ENCODE measurements at regions not wholly inside any gene's neighbourhood (a gene's known extent, or its start where the extent isn't known, plus 50 kb on each side); places are given as distances from the start of the nearest gene placed in this dataset.
A peak's percentile ranks its signal among the peaks of the same experiment; 100 is the strongest.

DNA sequence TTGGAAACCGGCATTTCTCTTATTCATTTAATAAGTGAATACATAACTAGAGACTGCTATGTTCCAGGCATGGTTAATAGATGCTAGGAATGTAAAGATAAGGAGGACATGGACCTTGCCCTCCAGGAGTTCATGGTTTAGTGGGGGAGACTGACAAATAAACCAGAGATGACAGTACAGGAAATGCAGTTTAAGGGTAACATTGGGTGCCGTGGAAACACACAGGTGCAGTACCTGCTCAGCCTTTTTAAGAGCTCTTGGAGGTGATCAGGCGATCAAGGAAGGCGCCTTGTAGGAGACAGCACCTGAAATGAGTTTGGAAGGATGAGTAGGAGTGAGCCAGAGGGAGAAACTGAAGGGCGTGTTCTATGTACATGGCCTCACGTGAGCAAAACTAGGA lies 145.8 kb downstream of the AASDH start:
- no peak for DNase-seq (ENCODE audit: low read depth, low spot score)

DNA sequence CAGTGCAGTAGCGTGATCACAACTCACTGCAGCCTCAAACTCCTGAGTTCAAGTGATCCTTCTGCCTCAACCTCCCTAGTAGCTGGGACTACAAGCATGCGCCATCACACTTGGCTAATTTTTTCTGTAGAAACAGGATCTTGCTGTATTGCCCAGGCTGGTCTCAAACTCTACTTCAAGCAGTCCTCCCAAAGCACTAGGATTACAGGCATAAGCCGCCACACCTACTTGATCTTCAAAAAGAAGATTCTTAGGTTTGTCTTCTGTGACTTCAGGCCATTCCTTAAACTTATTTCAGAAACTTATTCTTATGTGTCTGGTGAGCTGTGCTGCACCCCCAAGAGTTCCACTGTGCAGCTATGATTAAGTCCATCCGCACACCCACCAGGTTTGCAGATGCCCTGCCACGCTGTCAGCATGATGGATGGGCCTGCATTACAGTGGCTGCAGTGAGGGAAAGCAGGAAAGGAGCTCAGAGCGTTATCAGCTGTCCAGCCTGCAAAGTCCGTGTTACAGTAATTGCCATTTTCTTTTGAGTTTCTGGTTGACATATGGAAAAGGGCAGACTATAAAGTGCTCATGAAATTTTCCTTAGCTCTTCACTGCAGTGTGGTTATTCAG lies 146.6 kb downstream of the AASDH start:
- DNase-seq (ENCODE audit: low read depth, low spot score): no peak

DNA sequence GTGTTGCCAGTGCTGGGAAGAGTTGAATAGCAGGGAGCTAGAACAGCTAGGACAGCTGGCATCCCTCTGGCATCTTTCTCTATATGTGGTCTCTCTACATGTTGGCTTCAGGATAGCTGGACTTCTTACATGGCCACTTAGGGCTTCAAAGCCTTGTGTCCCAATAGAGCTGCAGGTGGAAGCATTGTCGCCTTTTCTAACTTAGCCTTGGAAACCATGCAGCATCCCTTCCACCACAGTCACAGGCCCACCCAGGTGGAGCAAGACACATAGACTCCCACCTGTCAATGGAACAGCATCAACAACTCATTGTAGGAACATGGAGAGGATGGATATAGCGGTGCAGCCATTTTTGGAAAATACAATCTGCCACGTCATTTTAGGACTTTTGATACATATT lies 149.0 kb downstream of the AASDH start:
- no peak for DNase-seq (ENCODE audit: low read depth, low spot score)

- DNase-seq (ENCODE audit: low read depth, low spot score): no peak
Observed at GRCh38 chr4:56235725-56236124, 151.6 kb downstream of the AASDH start.

- DNase-seq (ENCODE audit: low read depth, low spot score): no peak
Observed at GRCh38 chr4:56235011-56235410, 152.3 kb downstream of the AASDH start.

DNA sequence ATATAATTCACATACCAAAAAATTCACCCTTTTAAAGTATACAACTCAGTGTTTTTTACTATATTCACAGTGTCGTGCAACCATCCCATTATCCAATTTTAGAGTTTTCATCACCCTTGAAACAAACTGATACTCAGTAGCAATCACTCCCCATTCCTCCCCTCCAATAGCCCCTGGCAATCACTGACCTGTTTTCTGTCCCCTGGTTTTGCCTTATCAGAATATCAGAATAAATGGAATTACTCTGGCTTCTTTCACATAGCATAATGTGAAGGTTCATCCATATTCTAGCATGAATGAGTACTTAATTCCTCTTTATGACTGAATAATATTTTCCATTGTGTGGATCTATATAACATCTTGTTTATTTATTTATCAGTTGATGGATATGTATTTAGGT lies 153.2 kb downstream of the AASDH start:
- no peak for DNase-seq (ENCODE audit: low read depth, low spot score)

DNA sequence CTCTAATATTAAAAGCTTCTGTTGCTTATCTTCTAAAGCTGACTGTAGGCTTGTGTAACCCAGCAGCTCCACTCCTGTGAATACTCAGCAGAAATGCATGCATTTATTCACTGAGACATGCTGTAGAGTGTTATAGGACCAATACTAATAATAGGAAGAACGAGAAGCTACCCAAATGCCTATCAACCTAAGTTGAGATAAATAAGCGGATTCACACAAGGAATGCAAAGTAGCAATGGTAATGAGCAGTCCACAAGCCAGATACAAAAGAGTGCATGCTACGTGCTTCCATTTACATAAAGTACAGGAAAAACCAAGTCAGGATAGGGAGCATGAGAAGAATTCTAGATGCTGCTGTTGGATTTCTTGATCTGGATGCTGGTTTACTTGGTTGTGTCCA lies 155.9 kb downstream of the AASDH start:
- DNase-seq (ENCODE audit: low read depth, low spot score): no peak

- no peak for DNase-seq (ENCODE audit: low read depth, low spot score)
Observed at GRCh38 chr4:56229947-56230346, 157.3 kb downstream of the AASDH start.

- no peak for DNase-seq (ENCODE audit: low read depth, low spot score)
Observed at GRCh38 chr4:56227301-56227835, 159.9 kb downstream of the AASDH start.

GRCh38 chr4:56226579-56226978 lies 160.7 kb downstream of the AASDH start:
- no peak for DNase-seq (ENCODE audit: low read depth, low spot score)

DNA sequence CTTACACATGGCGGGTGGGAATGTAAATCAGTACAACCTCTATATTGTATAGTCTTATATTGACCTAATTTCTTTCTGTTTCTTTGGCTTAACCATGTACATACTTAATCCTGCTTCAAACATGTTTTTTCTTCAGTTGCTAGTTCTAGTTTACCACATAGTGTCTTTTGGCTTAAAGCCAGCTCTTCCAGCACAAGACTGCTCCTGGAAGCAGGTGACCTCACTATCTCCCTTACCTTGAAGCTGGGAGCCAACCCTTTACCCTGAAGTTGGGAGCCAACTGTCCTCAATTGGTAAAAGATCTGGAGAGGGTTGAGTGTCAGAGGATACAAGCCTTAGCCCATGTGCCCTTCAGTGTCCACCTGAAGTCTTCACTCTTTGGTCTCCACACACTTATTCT lies 162.7 kb downstream of the AASDH start:
- no peak for DNase-seq (ENCODE audit: low read depth, low spot score)

DNA sequence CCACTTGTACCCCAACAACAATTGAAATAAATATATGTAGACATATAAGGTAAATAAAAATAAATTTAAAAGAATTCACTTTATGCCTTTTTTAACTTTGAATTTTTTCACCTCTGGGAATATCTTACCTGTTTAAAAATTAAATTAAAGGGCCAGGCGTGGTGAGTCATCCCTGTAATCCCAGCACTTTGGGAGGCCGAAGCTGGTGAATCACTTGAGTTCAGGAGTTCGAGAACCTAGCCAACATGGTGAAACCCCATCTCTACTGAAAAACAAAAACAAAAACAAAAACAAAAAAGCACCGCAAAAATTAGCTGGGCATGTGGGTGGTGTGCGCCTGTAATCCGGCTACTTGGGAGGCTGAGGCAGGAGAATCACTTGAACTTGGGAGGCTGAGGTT lies 164.8 kb downstream of the AASDH start:
- DNase-seq (ENCODE audit: low read depth, low spot score): no peak

DNA sequence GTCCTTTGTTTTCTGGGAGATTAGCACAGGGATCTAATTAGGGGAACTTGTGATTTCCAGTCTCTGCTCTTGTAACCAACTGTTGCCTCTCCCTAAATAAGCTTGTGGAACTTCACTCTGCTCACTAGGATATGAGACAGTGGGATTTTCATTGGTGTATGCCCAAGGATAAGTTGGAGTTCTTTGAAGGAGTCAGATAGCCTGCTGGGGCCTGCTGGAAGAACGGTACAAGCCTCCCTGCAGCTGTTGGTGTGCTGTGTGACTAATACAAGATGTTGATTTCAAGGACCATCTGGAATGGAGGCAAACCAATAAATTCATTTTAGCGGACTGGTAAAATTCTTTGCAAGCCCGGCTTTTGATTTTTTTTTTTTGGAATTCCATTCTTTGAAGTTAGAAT lies 167.0 kb downstream of the AASDH start:
- DNase-seq (ENCODE audit: low read depth, low spot score): no peak

- DNase-seq (ENCODE audit: low read depth, low spot score): no peak
Observed at GRCh38 chr4:56219447-56219846, 167.8 kb downstream of the AASDH start.

- DNase-seq (ENCODE audit: low read depth, low spot score): no peak
Observed at GRCh38 chr4:56218230-56218895, 168.9 kb downstream of the AASDH start.

GRCh38 chr4:56217343-56217890 lies 169.9 kb downstream of the AASDH start:
- DNase-seq (ENCODE audit: low read depth, low spot score): no peak

- peak; percentile 10 for DNase-seq (ENCODE audit: low read depth, low spot score)
Observed at GRCh38 chr4:56215901-56216300, 171.4 kb downstream of the AASDH start.

DNA sequence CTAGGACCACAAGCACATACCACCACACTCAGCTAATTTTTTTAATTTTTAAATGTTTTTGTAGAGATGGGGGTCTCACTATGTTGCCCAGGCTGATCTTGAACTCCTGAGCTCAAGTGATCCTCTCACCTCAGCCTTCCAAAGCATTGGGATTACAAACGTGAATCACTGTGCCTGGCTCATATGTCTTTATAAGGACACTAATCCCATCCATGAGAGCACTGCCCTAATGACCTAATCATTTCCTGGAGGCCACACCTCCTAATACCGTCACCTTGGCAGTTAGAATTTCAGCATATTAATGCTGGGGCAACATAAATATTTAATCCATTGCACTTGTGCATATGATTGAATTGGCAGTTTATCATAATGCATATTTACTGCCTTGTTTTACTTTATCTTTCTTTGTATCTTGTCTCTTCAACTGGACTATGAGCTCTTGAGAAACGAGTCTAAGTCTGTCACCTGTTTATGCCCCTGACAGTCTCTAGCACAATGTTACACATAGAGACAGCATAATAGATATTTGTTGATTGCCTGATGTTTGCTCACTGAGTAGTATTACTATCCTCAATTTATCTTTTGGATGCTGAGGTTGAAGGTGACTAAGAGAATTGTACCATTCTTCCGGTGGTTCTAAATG lies 172.0 kb downstream of the AASDH start:
- DNase-seq (ENCODE audit: low read depth, low spot score): no peak

DNA sequence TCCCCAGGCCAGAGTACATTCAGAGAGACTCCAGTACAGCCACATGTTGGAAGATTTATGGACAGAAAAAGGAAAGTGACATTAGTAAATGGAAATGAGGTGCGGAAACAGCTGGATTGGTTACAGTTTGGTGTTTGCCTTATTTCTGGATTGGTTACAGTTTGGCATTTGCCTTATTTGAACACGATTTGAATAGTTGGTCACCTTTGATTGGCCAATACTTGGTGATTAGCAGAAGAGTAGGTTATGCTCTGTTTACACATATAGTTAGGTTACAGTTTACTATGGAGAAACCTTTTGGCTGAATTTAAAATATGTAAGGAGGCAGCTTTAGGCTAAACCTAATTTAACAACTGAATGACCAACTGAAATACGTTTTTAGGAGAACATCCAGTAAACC lies 173.7 kb downstream of the AASDH start:
- no peak for DNase-seq (ENCODE audit: low read depth, low spot score)

DNA sequence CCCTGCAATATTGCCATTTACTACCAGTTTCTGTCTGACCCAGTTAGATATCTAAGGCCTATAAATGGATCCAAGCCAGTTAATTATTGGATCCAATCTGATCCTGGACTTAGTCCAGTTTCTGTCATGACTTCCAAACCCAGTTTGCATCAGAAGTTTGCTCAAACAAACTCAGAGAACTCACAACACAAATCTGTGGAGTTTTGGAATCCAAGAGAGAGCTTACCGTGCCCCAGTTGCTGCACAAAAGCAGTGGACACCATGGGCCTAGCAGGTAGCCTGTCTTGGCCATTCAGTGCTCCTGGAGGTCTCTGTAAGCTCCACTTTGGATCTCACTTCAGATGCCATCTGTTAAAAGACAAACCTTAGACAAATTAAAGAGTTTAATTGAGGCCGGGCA lies 174.5 kb downstream of the AASDH start:
- no peak for DNase-seq (ENCODE audit: low read depth, low spot score)

GRCh38 chr4:56211202-56211601 lies 176.1 kb downstream of the AASDH start:
- no peak for DNase-seq (ENCODE audit: low read depth, low spot score)

GRCh38 chr4:56210397-56210796 lies 176.9 kb downstream of the AASDH start:
- DNase-seq (ENCODE audit: low read depth, low spot score): no peak

- DNase-seq (ENCODE audit: low read depth, low spot score): no peak
Observed at GRCh38 chr4:56209767-56210166, 177.5 kb downstream of the AASDH start.

Measured in pulmonary artery endothelial cell (primary cell).